ENCODE measurements at regions not wholly inside any gene's neighbourhood (a gene's known extent, or its start where the extent isn't known, plus 50 kb on each side); places are given as distances from the start of the nearest gene placed in this dataset.

DNA sequence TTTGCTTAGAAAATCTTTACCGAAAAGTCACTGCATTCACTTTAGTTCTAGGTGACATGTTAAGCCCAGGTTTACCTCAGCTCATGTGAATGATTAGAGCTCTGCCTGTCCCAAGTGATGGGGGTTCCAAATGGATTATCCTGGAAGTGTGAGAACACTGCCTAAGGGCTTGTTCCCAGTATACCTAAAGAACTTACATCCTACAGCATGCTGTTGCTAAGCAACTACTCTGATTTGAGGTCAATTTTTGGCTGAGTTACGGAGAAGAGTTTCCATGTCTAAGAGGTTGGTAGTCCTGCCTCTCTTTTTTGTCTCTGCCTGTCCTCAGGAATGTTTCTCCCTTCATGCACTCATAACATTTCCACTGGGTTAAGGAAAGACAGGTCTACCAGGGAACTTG is 67.6 kb upstream of the UGT2B15 start:
- no peak overlapping the region for H3K4me3 ChIP-seq (ENCODE audit: low read depth, low read length)
- TF ChIP-seq, protein P1, sequence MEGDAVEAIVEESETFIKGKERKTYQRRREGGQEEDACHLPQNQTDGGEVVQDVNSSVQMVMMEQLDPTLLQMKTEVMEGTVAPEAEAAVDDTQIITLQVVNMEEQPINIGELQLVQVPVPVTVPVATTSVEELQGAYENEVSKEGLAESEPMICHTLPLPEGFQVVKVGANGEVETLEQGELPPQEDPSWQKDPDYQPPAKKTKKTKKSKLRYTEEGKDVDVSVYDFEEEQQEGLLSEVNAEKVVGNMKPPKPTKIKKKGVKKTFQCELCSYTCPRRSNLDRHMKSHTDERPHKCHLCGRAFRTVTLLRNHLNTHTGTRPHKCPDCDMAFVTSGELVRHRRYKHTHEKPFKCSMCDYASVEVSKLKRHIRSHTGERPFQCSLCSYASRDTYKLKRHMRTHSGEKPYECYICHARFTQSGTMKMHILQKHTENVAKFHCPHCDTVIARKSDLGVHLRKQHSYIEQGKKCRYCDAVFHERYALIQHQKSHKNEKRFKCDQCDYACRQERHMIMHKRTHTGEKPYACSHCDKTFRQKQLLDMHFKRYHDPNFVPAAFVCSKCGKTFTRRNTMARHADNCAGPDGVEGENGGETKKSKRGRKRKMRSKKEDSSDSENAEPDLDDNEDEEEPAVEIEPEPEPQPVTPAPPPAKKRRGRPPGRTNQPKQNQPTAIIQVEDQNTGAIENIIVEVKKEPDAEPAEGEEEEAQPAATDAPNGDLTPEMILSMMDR (IDR thresholded peaks at IDR 0.05; ENCODE audit: insufficient read depth, low read length), result no peak
- DNase-seq (ENCODE audit: low read depth), result no peak

DNA sequence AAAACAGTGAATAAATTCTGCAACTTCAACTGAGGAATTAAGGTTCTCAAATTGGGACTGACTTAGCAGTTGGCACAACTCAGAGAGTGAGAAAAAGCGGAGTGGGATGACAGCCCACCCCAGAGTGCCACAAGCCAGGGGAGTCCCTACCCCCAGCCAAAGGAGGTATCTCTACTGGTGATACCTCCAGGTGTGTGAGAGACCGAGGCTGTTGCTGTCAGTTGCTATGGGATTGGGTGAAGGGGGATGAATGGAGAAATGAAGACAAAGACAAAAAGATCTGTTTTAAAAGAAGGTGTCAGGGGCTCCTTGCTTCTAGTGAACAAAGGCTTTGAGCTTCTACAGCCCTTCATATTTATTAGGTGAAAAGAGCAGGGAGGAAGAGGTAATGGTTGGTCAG is 71.4 kb upstream of the UGT2B10 start:
- TF ChIP-seq, protein P1 (IDR thresholded peaks at IDR 0.05; ENCODE audit: insufficient read depth, low read length), result no peak
- no peak for DNase-seq (ENCODE audit: low read depth)
- no peak overlapping the region for H3K4me3 ChIP-seq (ENCODE audit: low read depth, low read length)

DNA sequence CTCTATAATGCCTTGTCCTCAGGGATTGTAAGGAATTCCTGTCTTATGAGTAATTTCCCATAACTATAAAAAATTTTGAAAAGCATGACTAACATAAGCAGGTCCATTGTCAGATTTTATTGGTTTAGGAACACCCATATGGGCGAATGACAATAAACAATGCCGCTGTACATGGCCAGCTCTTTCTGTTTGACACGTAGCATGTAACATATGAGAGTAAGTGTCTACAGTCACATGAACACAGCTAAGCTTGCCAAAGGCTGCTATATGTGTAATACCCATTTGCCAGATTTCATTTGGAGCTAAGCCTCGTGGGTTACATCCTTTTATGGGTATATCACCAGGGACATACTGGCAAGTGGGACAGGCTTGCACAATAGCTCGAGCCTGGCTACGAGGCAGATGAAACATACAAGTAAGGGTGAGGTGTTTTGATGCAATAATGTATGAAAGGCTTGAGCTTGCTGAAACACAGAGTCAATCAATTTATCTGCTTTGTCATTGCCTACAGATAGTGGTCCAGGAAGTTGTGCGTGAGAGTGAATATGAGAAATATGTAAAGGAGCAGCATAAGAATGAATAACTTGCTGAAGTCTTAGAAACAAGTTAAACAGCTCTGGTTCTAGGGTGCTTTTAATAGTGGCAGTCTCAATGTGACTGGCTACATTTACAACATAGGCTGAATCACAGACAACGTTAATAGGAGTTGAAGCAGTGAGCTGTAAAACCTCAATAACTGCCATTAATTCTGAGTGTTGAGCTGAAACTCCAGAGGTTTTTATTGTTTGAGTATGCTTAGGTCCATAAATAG is 67.4 kb upstream of the UGT2B10 start:
- TF ChIP-seq, protein P1 (IDR thresholded peaks at IDR 0.05; ENCODE audit: insufficient read depth, low read length), result no peak
- peak; percentile 40 for DNase-seq (ENCODE audit: low read depth)
- no peak overlapping the region for H3K4me3 ChIP-seq (ENCODE audit: low read depth, low read length)

DNA sequence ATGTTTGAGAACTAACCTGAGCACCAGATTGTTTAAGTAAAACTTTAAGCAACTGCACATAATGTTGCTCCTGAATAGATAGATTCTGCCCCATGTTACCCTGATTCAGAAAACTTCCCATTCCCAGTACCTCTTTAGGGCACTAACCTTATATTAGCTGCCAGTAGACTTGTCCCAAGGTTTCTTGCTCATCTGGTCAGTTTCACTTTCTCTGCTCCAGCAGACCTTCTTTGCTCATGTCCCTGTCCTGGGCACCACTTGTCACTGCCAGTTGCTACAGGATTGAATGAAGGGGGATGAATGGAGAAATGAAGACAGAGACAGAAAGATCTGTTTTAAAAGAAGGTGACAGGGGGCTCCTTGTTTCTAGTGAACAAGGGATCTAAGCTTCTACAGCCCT is 65.2 kb upstream of the UGT2B10 start:
- TF ChIP-seq, protein P1 (IDR thresholded peaks at IDR 0.05; ENCODE audit: insufficient read depth, low read length), result no peak
- H3K4me3 ChIP-seq (ENCODE audit: low read depth, low read length), result no peak overlapping the region
- no peak for DNase-seq (ENCODE audit: low read depth)

DNA sequence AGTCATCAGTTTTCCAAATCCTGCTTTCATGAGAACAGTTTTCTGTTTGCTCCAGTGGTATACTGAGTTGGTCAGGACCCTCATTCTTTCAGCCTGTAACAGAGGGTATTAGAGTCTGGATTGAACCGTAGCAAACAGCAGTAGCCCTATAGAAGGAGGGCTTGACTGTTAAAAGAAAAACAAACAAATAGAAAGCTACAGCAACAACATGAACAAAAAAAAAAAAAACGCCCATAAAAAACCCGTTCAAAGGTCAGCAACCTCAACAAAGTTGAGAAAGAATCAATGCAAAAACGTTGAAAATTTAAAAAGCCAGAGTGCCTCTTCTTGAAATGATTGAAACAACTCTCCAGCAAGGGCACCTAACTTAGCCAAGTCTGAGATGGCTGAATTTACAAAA is 64.7 kb upstream of the UGT2B10 start:
- H3K4me3 ChIP-seq (ENCODE audit: low read depth, low read length), result no peak overlapping the region
- DNase-seq (ENCODE audit: low read depth), result no peak
- TF ChIP-seq, protein P1 (IDR thresholded peaks at IDR 0.05; ENCODE audit: insufficient read depth, low read length), result no peak

DNA sequence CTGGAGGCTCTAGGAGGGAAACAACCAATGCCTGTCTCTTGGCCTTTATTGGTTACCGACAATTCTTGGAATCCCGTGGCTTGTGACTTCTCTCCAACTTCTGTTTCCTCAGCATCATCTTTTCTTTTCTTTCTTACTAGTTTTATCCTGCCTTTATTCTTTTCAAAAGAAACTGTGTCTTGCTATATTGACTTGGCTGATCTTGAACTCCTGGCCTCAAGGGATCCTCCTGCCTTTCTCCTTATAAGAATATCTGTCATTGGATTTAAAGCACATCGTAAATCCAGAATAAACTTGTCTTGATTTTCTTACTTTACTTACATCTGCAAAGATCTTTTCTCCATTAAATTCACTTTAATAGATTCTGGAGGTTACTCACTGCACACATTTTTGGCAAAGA is 49.9 kb upstream of the UGT2B10 start:
- DNase-seq (ENCODE audit: low read depth), result no peak
- no peak overlapping the region for H3K4me3 ChIP-seq (ENCODE audit: low read depth, low read length)

More for the DNA sequence above, 49.9 kb upstream of the UGT2B10 start:
- TF ChIP-seq, protein P1 (IDR thresholded peaks at IDR 0.05; ENCODE audit: insufficient read depth, low read length), result no peak
